MM.1S (cell line): ENCODE measurements at regions not wholly inside any gene's neighbourhood (a gene's known extent, or its start where the extent isn't known, plus 50 kb on each side); places are given as distances from the start of the nearest gene placed in this dataset.

ENCODE experiments used
- DNase-seq: peaks from one replicate; pipeline ENCODE4 v3.0.0-alpha.2; 2015
- H2AFZ ChIP-seq: fragments of 300-600 bp; sonication (generic); 2 replicates; pipeline ENCODE4 v1.6.0; 2016; ENCODE audit warnings: antibody characterized with exemption, low read length
- H3F3A ChIP-seq: fragments of 300-600 bp; sonication (generic); 2 replicates; pipeline ENCODE4 v1.6.1; 2016; ENCODE audit warnings: mild to moderate bottlenecking, antibody characterized with exemption, low read length, moderate library complexity, mixed read lengths; ENCODE audit not compliant: insufficient read depth
- H3K27ac ChIP-seq: fragments of 300-600 bp; sonication (generic); 2 replicates; pipeline ENCODE4 v1.5.1; 2016; ENCODE audit warnings: mild to moderate bottlenecking, low read length
- H3K27me3 ChIP-seq: fragments of 300-600 bp; sonication (generic); replicated peaks from 2 replicates; pipeline ENCODE4 v1.6.0; 2016; ENCODE audit warnings: low read length; ENCODE audit not compliant: insufficient read depth
- H3K36me3 ChIP-seq: fragments of 300-600 bp; sonication (generic); replicated peaks from 2 replicates; pipeline ENCODE4 v1.6.1; 2016; ENCODE audit warnings: mild to moderate bottlenecking, low read length, mixed read lengths; ENCODE audit not compliant: insufficient read depth
- H3K4me1 ChIP-seq: fragments of 300-600 bp; sonication (generic); 2 replicates; pipeline ENCODE4 v1.6.1; 2016; ENCODE audit warnings: low read length, mixed read lengths
- H3K4me2 ChIP-seq: fragments of 300-600 bp; sonication (generic); 2 replicates; pipeline ENCODE4 v1.6.0; 2016; ENCODE audit warnings: low read depth, low read length
- H3K4me3 ChIP-seq: fragments of 300-600 bp; sonication (generic); 2 replicates; pipeline ENCODE4 v1.5.1; 2016; ENCODE audit warnings: low read length, mixed read lengths
- H3K79me2 ChIP-seq: fragments of 300-600 bp; sonication (generic); 2 replicates; pipeline ENCODE4 v1.6.1; 2016; ENCODE audit warnings: mixed run types, low read length, mixed read lengths
- H3K9ac ChIP-seq: fragments of 300-600 bp; sonication (generic); 2 replicates; pipeline ENCODE4 v1.6.1; 2016; ENCODE audit warnings: low read length, mixed read lengths
- H3K9me2 ChIP-seq: fragments of 300-600 bp; sonication (generic); replicated peaks from 2 replicates; pipeline ENCODE4 v1.6.1; 2016; ENCODE audit warnings: mild to moderate bottlenecking, low read length, mixed read lengths; ENCODE audit not compliant: insufficient read depth
- H3K9me3 ChIP-seq: fragments of 300-600 bp; sonication (generic); replicated peaks from 2 replicates; pipeline ENCODE4 v1.6.1; 2016; ENCODE audit warnings: mild to moderate bottlenecking, low read length, mixed read lengths; ENCODE audit not compliant: insufficient read depth
- H4K20me1 ChIP-seq: fragments of 300-600 bp; sonication (generic); 2 replicates; pipeline ENCODE4 v1.6.1; 2016; ENCODE audit warnings: mild to moderate bottlenecking, low read length, moderate library complexity, mixed read lengths; ENCODE audit not compliant: insufficient read depth
- CTCF ChIP-seq: fragments of 300-600 bp; sonication (generic); IDR thresholded peaks from 2 replicates; pipeline ENCODE4 v1.5.1; 2016; ENCODE audit warnings: antibody characterized with exemption, low read length, mixed read lengths
- EZH2 ChIP-seq: fragments of 300-600 bp; sonication (generic); optimal IDR thresholded peaks from 2 replicates; pipeline ENCODE3; 2017; ENCODE audit warnings: low read depth, mild to moderate bottlenecking, antibody characterized with exemption, low read length, mixed read lengths
- EZH2phosphoT487 ChIP-seq: fragments of 300-600 bp; sonication (generic); IDR thresholded peaks from 2 replicates; pipeline ENCODE4 v1.6.1; 2018; ENCODE audit warnings: antibody characterized with exemption, low read length

- TF ChIP-seq EZH2 (no peak), EZH2phosphoT487 (no peak), CTCF (no peak)
- Histone ChIP-seq H3K4me1 (no peaks in the 10 kb centered on the region), H3K27ac (no peak overlapping the region), H2AFZ (no peak overlapping the region), H3K9me3 (no peaks in the 10 kb centered on the region), H3F3A (no peaks in the 10 kb centered on the region), H3K4me3 (no peak overlapping the region), H3K36me3 (no peaks in the 10 kb centered on the region), H3K27me3 (no peaks in the 10 kb centered on the region), H4K20me1 (no peaks in the 10 kb centered on the region), H3K79me2 (no peaks in the 10 kb centered on the region), H3K9me2 (no peaks in the 10 kb centered on the region), H3K4me2 (no peak overlapping the region), H3K9ac (no peak overlapping the region)
- no peak for DNase-seq
Observed at GRCh38 chr7:136635751-136636150, 232.7 kb upstream of the CHRM2 start.

- no peak for DNase-seq
- H4K20me1 ChIP-seq, result no peaks in the 10 kb centered on the region
Observed at GRCh38 chr7:136618818-136619217, 249.6 kb upstream of the CHRM2 start.

GRCh38 chr7:136617176-136617575, 251.3 kb upstream of the CHRM2 start:
- H3F3A ChIP-seq, result no peaks in the 10 kb centered on the region
- no peaks in the 10 kb centered on the region for H3K4me1 ChIP-seq
- H3K4me2 ChIP-seq, result no peak overlapping the region
- TF ChIP-seq EZH2phosphoT487 (no peak), EZH2 (no peak), CTCF (no peak)
- no peak overlapping the region for H3K4me3 ChIP-seq
- H3K27ac ChIP-seq, result no peak overlapping the region
- no peaks in the 10 kb centered on the region for H3K79me2 ChIP-seq
- no peaks in the 10 kb centered on the region for H3K36me3 ChIP-seq
- DNase-seq, result no peak
- no peak overlapping the region for H3K9ac ChIP-seq
- no peak overlapping the region for H2AFZ ChIP-seq
- H3K9me3 ChIP-seq, result no peaks in the 10 kb centered on the region
- no peaks in the 10 kb centered on the region for H3K9me2 ChIP-seq
- no peaks in the 10 kb centered on the region for H4K20me1 ChIP-seq
- no peaks in the 10 kb centered on the region for H3K27me3 ChIP-seq

More at GRCh38 chr7:136618818-136619217, 249.6 kb upstream of the CHRM2 start:
- no peaks in the 10 kb centered on the region for H3K9me2 ChIP-seq
- H3K79me2 ChIP-seq, result no peaks in the 10 kb centered on the region
- no peak overlapping the region for H3K4me2 ChIP-seq
- H3F3A ChIP-seq, result no peaks in the 10 kb centered on the region
- H2AFZ ChIP-seq, result no peak overlapping the region
- H3K9me3 ChIP-seq, result no peaks in the 10 kb centered on the region
- H3K27me3 ChIP-seq, result no peaks in the 10 kb centered on the region
- no peak overlapping the region for H3K9ac ChIP-seq
- H3K4me3 ChIP-seq, result no peak overlapping the region
- no peaks in the 10 kb centered on the region for H3K4me1 ChIP-seq
- no peaks in the 10 kb centered on the region for H3K36me3 ChIP-seq
- no peak overlapping the region for H3K27ac ChIP-seq
- TF ChIP-seq EZH2phosphoT487 (no peak), CTCF (no peak), EZH2 (no peak)
